ENCODE measurements at regions not wholly inside any gene's neighbourhood (a gene's known extent, or its start where the extent isn't known, plus 50 kb on each side); places are given as distances from the start of the nearest gene placed in this dataset.

- intact Hi-C loops (cut with micrococcal nuclease) (no loop called here), dilution Hi-C loops (cut with HindIII; ENCODE audit: low sequenced_read_pairs, unreplicated experiment) (no loop called here), in situ Hi-C loops (cut with MboI; ENCODE audit: low sequenced_read_pairs) (no loop called here)
- Histone ChIP-seq H2AFZ (replicated peaks; ENCODE audit: low read length, poor library complexity) (no peak overlapping the region), H4K5ac (ENCODE audit: low read depth, low read length) (no peak overlapping the region), H3K4me3 (ENCODE audit: insufficient read depth, low read depth, low read length) (no peak overlapping the region), H3K27ac (ENCODE audit: insufficient read depth, low read length) (no peak overlapping the region), H4K8ac (ENCODE audit: low read depth in 2 of 2, low read length in 2 of 2) (no peak overlapping the region), H4K91ac (ENCODE audit: insufficient read depth, low read depth, low read length) (no peak overlapping the region), H3K56ac (ENCODE audit: extremely low read depth, insufficient read depth, low read length) (no peak overlapping the region), H3K79me1 (ENCODE audit: low read depth in 1 of 2, low read length in 2 of 2) (no peaks in the 10 kb centered on the region), H3K4me1 (ENCODE audit: control insufficient read depth, insufficient read depth, low read length) (peaks cover 2% of the 10 kb centered on the region; the same call in 1 of the 2 replicates), H2BK20ac (ENCODE audit: low read depth, low read length) (no peak overlapping the region), H2BK15ac (ENCODE audit: low read depth, low read length) (no peak overlapping the region), H3K9ac (ENCODE audit: low read depth, low read length) (no peak overlapping the region), H3K9me1 (ENCODE audit: insufficient read depth, low read length) (no peaks in the 10 kb centered on the region), H2AK9ac (replicated peaks; ENCODE audit: low read depth, low read length, poor library complexity) (no peak overlapping the region), H3K4ac (ENCODE audit: low read depth, low read length) (no peak overlapping the region), H2BK120ac (ENCODE audit: low read depth, low read length) (no peak overlapping the region), H3K4me2 (ENCODE audit: low read depth, low read length) (no peak overlapping the region), H3K36me3 (ENCODE audit: control insufficient read depth, insufficient read depth, low read length) (no peaks in the 10 kb centered on the region), H4K20me1 (ENCODE audit: insufficient read depth, low read length) (no peaks in the 10 kb centered on the region), H2BK5ac (ENCODE audit: low read depth, low read length, poor library complexity, severe bottlenecking) (no peak overlapping the region), H3K18ac (ENCODE audit: low read depth, low read length) (no peak overlapping the region), H3K23ac (ENCODE audit: low read depth, low read length) (no peak overlapping the region), H3K14ac (replicated peaks; ENCODE audit: low read depth, low read length) (no peak overlapping the region), H3K9me3 (ENCODE audit: control insufficient read depth, insufficient read depth, low read length) (no peaks in the 10 kb centered on the region), H2AK5ac (ENCODE audit: low read depth, low read length) (no peak overlapping the region), H3K27me3 (ENCODE audit: control insufficient read depth, insufficient read depth, low read length) (peaks cover 23% of the 10 kb centered on the region)
- no CpG with 5 or more reads among the region's 6 CpGs for WGBS, 2 experiments (ENCODE audit: extremely low coverage in 2 of 2, insufficient read length in 1 of 2)
- BruUV-seq (replicated peaks), result no TSS peak
- ChIA-PET POLR2A (ENCODE audit: unreplicated experiment) (no interaction called here), CTCF (no interaction called here)
- DNase-seq (no peak), ATAC-seq (ENCODE audit: low read depth) (no peak)
- no peak for TF ChIP-seq NFE2L2 (IDR thresholded peaks at IDR 0.05; ENCODE audit: low read depth, low read length)
- no peak for TF ChIP-seq SMC3 (IDR thresholded peaks at IDR 0.05; ENCODE audit: low read depth, low read length)
- TF ChIP-seq RAD21 (IDR thresholded peaks at IDR 0.05; ENCODE audit: low read length), result no peak
- no peak for TF ChIP-seq BHLHE40 (IDR thresholded peaks at IDR 0.05; ENCODE audit: low read depth, low read length)
- TF ChIP-seq MAFK (IDR thresholded peaks at IDR 0.05; ENCODE audit: low read depth, low read length), result no peak
- no peak for TF ChIP-seq RCOR1 (IDR thresholded peaks at IDR 0.05; ENCODE audit: insufficient replicate concordance, low read length)
- TF ChIP-seq, protein P1, sequence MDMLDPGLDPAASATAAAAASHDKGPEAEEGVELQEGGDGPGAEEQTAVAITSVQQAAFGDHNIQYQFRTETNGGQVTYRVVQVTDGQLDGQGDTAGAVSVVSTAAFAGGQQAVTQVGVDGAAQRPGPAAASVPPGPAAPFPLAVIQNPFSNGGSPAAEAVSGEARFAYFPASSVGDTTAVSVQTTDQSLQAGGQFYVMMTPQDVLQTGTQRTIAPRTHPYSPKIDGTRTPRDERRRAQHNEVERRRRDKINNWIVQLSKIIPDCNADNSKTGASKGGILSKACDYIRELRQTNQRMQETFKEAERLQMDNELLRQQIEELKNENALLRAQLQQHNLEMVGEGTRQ (IDR thresholded peaks at IDR 0.05; ENCODE audit: low read depth, low read length), result no peak
- no peak for TF ChIP-seq CEBPB (IDR thresholded peaks at IDR 0.05; ENCODE audit: low read depth, low read length)
- no peak for TF ChIP-seq ELK1 (IDR thresholded peaks at IDR 0.05; ENCODE audit: borderline replicate concordance, low read depth, low read length)
- TF ChIP-seq MAZ (IDR thresholded peaks at IDR 0.05; ENCODE audit: borderline replicate concordance, low read depth, low read length), result no peak
- TF ChIP-seq CHD1 (IDR thresholded peaks at IDR 0.05; ENCODE audit: low read depth, low read length), result no peak
- no peak for TF ChIP-seq POLR2A (IDR thresholded peaks at IDR 0.05; ENCODE audit: low read depth, low read length)
- no peak for TF ChIP-seq MXI1 (IDR thresholded peaks at IDR 0.05; ENCODE audit: borderline replicate concordance, low read depth, low read length)
- TF ChIP-seq FOS (IDR thresholded peaks at IDR 0.05; ENCODE audit: low read depth, low read length), result no peak
- no peak for TF ChIP-seq RFX5 (IDR thresholded peaks at IDR 0.05; ENCODE audit: low read depth, low read length)
- TF ChIP-seq CTCF (conservative IDR thresholded peaks at IDR 0.05; ENCODE audit: low read depth, low read length), result no peak
These were observed 178.4 kb upstream of the ARID1B start for GRCh38 chr6:156598855-156599180.
